ENCODE measurements at regions not wholly inside any gene's neighbourhood (a gene's known extent, or its start where the extent isn't known, plus 50 kb on each side); places are given as distances from the start of the nearest gene placed in this dataset.

DNA sequence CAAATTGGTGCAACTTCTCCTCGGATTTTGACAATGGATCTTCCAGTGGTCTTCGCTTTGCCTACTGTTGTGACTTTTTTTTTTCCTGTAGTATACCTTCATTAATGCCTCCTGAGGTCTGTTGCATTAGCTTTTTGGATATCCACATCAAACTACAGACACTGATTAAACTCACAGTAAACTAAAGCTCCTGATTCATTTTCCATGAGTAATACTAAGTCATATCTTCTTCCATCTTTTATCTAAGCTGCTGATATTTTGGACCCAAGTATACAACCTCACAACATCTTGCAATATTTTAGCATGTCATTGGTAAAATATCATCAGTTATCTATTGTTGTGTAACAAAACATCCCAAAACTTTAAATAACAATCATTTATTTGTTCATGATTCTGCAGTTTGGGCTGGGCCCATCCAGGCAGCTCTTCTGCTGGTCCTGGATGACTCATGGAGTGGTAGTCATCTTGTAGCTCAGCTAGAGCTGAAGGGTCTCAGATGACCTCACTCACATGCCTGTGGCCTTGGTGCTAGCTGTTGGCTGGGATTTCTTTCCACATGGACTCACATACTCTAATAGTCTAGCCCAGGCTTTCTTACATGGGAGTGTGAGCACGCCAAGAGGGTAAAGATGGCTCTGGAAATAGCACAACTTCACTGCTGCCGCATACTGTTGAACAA is 78.3 kb upstream of the SRSF6 start:
- Histone ChIP-seq H3K27ac (no peak overlapping the region), H3K4me2 (no peak overlapping the region), H2AFZ (no peak overlapping the region), H3K36me3 (replicated peaks; ENCODE audit: insufficient read depth, low read depth) (no peaks in the 10 kb centered on the region), H3K4me1 (ENCODE audit: insufficient read depth) (no peaks in the 10 kb centered on the region), H3K9me3 (ENCODE audit: low read depth) (no peaks in the 10 kb centered on the region), H3K27me3 (no peaks in the 10 kb centered on the region), H4K20me1 (ENCODE audit: insufficient read depth, poor library complexity, severe bottlenecking) (no peaks in the 10 kb centered on the region), H3K4me3 (no peak overlapping the region), H3K79me2 (no peaks in the 10 kb centered on the region), H3K9me2 (replicated peaks; ENCODE audit: insufficient read depth) (no peaks in the 10 kb centered on the region)
- WGBS (ENCODE audit: low lambda C conversion rate, missing lambda C conversion rate), result 88% methylated on average over 4 of the region's 4 CpGs
- peak; percentile 17 for DNase-seq (ENCODE audit: low spot score)
- TF ChIP-seq, protein P1, sequence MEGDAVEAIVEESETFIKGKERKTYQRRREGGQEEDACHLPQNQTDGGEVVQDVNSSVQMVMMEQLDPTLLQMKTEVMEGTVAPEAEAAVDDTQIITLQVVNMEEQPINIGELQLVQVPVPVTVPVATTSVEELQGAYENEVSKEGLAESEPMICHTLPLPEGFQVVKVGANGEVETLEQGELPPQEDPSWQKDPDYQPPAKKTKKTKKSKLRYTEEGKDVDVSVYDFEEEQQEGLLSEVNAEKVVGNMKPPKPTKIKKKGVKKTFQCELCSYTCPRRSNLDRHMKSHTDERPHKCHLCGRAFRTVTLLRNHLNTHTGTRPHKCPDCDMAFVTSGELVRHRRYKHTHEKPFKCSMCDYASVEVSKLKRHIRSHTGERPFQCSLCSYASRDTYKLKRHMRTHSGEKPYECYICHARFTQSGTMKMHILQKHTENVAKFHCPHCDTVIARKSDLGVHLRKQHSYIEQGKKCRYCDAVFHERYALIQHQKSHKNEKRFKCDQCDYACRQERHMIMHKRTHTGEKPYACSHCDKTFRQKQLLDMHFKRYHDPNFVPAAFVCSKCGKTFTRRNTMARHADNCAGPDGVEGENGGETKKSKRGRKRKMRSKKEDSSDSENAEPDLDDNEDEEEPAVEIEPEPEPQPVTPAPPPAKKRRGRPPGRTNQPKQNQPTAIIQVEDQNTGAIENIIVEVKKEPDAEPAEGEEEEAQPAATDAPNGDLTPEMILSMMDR (IDR thresholded peaks at IDR 0.05; ENCODE audit: poor library complexity), result no peak
- no peak for TF ChIP-seq EZH2phosphoT487 (IDR thresholded peaks at IDR 0.05; ENCODE audit: low read depth, severe bottlenecking, unreplicated experiment)
- no peak for TF ChIP-seq EZH2 (IDR thresholded peaks at IDR 0.05; ENCODE audit: borderline replicate concordance)

DNA sequence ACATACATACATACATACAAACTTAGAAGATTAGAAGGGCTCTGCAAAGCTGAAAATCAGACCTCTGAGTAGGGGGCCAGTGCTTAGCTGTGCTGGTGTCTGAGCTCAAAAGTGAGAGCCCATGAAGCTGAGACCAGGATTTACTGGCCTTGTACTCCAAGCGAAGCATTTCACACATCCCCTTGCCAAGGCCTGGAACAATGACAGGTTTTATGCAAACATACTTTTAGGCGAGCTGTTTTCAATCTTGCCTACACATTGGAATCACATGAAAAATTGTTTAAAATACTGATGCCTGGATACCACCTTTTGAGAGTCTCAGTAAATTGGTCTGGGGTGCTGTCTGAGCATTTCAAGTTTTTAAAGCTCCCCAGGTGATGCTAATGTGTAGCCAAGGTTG is 80.9 kb upstream of the SRSF6 start:
- Histone ChIP-seq H3K27ac (no peak overlapping the region), H4K20me1 (ENCODE audit: insufficient read depth, poor library complexity, severe bottlenecking) (no peaks in the 10 kb centered on the region), H2AFZ (no peak overlapping the region), H3K9me2 (replicated peaks; ENCODE audit: insufficient read depth) (no peaks in the 10 kb centered on the region), H3K4me1 (ENCODE audit: insufficient read depth) (no peaks in the 10 kb centered on the region), H3K27me3 (no peaks in the 10 kb centered on the region), H3K79me2 (no peaks in the 10 kb centered on the region), H3K36me3 (replicated peaks; ENCODE audit: insufficient read depth, low read depth) (no peaks in the 10 kb centered on the region), H3K9me3 (ENCODE audit: low read depth) (no peaks in the 10 kb centered on the region), H3K4me3 (no peak overlapping the region), H3K4me2 (no peak overlapping the region)
- 76% methylated on average over 2 of the region's 2 CpGs for whole genome bisulfite sequencing (ENCODE audit: low lambda C conversion rate, missing lambda C conversion rate)
- no peak for DNase-seq (ENCODE audit: low spot score)
- TF ChIP-seq, protein P1 (IDR thresholded peaks at IDR 0.05; ENCODE audit: poor library complexity), result no peak
- TF ChIP-seq EZH2phosphoT487 (IDR thresholded peaks at IDR 0.05; ENCODE audit: low read depth, severe bottlenecking, unreplicated experiment) (no peak), EZH2 (IDR thresholded peaks at IDR 0.05; ENCODE audit: borderline replicate concordance) (no peak)

DNA sequence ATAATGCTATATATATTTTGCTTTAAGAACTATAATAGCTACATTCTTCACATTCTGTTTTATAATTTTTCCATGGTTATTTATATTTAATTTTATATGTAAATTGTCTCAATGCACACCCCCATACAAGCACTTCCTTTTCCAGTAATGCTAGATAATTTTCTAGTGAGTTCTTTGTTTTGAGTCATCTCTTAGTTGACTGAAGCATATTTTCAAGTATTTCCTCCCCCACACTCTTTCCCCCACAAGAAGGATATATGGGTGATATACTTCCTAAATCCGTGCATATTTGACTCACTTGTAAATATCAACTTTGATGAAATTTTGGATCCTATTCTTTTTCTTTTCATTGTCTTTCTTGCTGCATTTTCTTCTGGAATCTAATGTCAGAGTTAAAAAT is 82.1 kb upstream of the SRSF6 start:
- no peaks in the 10 kb centered on the region for H4K20me1 ChIP-seq (ENCODE audit: insufficient read depth, poor library complexity, severe bottlenecking)
- no peak overlapping the region for H3K4me2 ChIP-seq
- no peaks in the 10 kb centered on the region for H3K27me3 ChIP-seq
- H3K9me2 ChIP-seq (replicated peaks; ENCODE audit: insufficient read depth), result no peaks in the 10 kb centered on the region
- 88% methylated on average over 1 of the region's 1 CpG for WGBS (ENCODE audit: low lambda C conversion rate, missing lambda C conversion rate)
- TF ChIP-seq EZH2phosphoT487 (IDR thresholded peaks at IDR 0.05; ENCODE audit: low read depth, severe bottlenecking, unreplicated experiment), result no peak
- TF ChIP-seq, protein P1 (IDR thresholded peaks at IDR 0.05; ENCODE audit: poor library complexity), result no peak
- TF ChIP-seq EZH2 (IDR thresholded peaks at IDR 0.05; ENCODE audit: borderline replicate concordance), result no peak
- H3K9me3 ChIP-seq (ENCODE audit: low read depth), result no peaks in the 10 kb centered on the region
- no peaks in the 10 kb centered on the region for H3K36me3 ChIP-seq (replicated peaks; ENCODE audit: insufficient read depth, low read depth)
- DNase-seq (ENCODE audit: low spot score), result no peak
- no peaks in the 10 kb centered on the region for H3K79me2 ChIP-seq
- no peak overlapping the region for H2AFZ ChIP-seq
- no peak overlapping the region for H3K4me3 ChIP-seq
- no peak overlapping the region for H3K27ac ChIP-seq
- H3K4me1 ChIP-seq (ENCODE audit: insufficient read depth), result no peaks in the 10 kb centered on the region

Data from hepatocyte (in vitro differentiated cells).